ENCODE measurements at regions not wholly inside any gene's neighbourhood (a gene's known extent, or its start where the extent isn't known, plus 50 kb on each side); places are given as distances from the start of the nearest gene placed in this dataset.

DNA sequence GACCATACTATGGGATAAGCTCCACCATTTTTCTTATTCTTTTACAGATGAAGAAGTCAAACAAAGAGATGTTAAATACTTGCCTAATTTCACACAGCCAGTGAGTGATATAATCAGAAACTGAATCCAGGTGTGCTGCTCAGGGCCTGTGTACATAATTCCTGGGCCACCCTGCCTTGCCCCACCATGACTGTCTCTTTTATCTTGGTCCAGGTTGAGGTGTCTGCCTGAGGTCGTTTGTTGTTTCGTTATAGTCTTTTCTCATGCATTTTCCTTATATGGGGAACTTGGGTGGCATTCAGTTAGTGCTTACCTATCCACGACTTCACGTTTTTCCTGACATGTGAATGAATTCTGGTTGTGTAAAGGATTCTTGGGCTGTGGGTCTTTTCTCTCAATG lies 277.6 kb downstream of the COL12A1 start (continued):
- TF ChIP-seq, protein P1, sequence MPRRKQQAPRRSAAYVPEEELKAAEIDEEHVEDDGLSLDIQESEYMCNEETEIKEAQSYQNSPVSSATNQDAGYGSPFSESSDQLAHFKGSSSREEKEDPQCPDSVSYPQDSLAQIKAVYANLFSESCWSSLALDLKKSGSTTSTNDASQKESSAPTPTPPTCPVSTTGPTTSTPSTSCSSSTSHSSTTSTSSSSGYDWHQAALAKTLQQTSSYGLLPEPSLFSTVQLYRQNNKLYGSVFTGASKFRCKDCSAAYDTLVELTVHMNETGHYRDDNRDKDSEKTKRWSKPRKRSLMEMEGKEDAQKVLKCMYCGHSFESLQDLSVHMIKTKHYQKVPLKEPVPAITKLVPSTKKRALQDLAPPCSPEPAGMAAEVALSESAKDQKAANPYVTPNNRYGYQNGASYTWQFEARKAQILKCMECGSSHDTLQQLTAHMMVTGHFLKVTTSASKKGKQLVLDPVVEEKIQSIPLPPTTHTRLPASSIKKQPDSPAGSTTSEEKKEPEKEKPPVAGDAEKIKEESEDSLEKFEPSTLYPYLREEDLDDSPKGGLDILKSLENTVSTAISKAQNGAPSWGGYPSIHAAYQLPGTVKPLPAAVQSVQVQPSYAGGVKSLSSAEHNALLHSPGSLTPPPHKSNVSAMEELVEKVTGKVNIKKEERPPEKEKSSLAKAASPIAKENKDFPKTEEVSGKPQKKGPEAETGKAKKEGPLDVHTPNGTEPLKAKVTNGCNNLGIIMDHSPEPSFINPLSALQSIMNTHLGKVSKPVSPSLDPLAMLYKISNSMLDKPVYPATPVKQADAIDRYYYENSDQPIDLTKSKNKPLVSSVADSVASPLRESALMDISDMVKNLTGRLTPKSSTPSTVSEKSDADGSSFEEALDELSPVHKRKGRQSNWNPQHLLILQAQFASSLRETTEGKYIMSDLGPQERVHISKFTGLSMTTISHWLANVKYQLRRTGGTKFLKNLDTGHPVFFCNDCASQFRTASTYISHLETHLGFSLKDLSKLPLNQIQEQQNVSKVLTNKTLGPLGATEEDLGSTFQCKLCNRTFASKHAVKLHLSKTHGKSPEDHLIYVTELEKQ (CRISPR knock-in tag; IDR thresholded peaks at IDR 0.05): no peak

DNA sequence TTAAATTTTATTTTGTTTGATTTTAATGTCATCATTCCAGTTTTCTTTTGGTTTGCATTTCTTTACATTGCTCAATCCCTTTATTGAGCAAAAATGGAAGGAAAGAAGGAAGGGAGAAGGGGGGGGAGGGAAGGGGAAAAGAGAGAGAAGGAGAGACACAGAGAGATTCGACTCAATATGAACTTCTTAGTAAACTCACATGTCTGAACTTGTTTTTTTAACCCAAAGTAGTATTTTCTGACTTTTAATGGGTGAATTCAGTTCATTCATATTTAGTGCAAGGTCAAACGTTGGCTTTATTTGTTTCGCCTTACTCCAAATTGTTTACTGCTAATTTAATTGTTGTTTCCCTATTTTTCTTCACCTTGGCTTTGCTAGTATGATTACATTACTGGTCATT lies 278.6 kb downstream of the COL12A1 start:
- ChIA-PET CTCF (ENCODE audit: low intra/inter-chr PET ratio) (no interaction called here), POLR2A (no interaction called here)
- 0% methylated on average over 3 of the region's 3 CpGs for WGBS (ENCODE audit: insufficient coverage, low coverage, missing lambda C conversion rate)
- Histone ChIP-seq H3K36me3 (ENCODE audit: control insufficient read depth, insufficient read depth, low read length) (no peaks in the 10 kb centered on the region), H3K9ac (ENCODE audit: insufficient read depth in 1 of 2, low read depth in 2 of 2, low read length in 2 of 2) (no peak overlapping the region), H4K20me1 (replicated peaks; ENCODE audit: control insufficient read depth, insufficient read depth, low read length) (no peaks in the 10 kb centered on the region), H2AFZ (ENCODE audit: low read depth, low read length) (no peak overlapping the region), H3K9me3 (replicated peaks; ENCODE audit: control insufficient read depth, insufficient read depth, low read depth, low read length) (no peaks in the 10 kb centered on the region), H3K4me1 (replicated peaks in 1 of 2; ENCODE audit: control insufficient read depth in 2 of 2, insufficient read depth in 2 of 2, low read length in 2 of 2) (no peaks in the 10 kb centered on the region), H3K4me2 (ENCODE audit: insufficient read depth, low read length) (no peak overlapping the region), H3K79me2 (ENCODE audit: control insufficient read depth, insufficient read depth, low read length) (no peaks in the 10 kb centered on the region), H3K27ac (ENCODE audit: extremely low read depth, low read depth, low read length) (no peak overlapping the region), H3K4me3 (no peak overlapping the region), H3K9me1 (ENCODE audit: control insufficient read depth, insufficient read depth, low read length) (no peaks in the 10 kb centered on the region), H3K27me3 (ENCODE audit: control insufficient read depth in 2 of 2, insufficient read depth in 2 of 2, low read length in 2 of 2) (no peaks in the 10 kb centered on the region)
- in situ Hi-C loops (cut with MboI) (no loop called here), intact Hi-C loops (cut with micrococcal nuclease) (no loop called here)
- BruUV-seq (replicated peaks): no TSS peak
- FAIRE-seq: no peak
- no peak for ATAC-seq
- DNase-seq (ENCODE audit: extremely low read depth in 1 of 4, low spot score in 3 of 4): no peak
- TF ChIP-seq MAFK (IDR thresholded peaks at IDR 0.05; ENCODE audit: low read length) (no peak), CBFB (CRISPR knock-in tag; IDR thresholded peaks at IDR 0.05) (no peak), ETV5 (CRISPR knock-in tag; IDR thresholded peaks at IDR 0.05; ENCODE audit: low read depth) (no peak), ZNF146 (CRISPR knock-in tag; IDR thresholded peaks at IDR 0.05; ENCODE audit: unreplicated experiment) (no peak), NRF1 (conservative IDR thresholded peaks at IDR 0.05 in 1 of 2, IDR thresholded peaks at IDR 0.05 in 1 of 2) (no peak), NR4A1 (CRISPR knock-in tag; IDR thresholded peaks at IDR 0.05) (no peak), NR4A1 (tag; IDR thresholded peaks at IDR 0.05) (no peak), CAMTA2 (CRISPR knock-in tag; conservative IDR thresholded peaks at IDR 0.05) (no peak), MED1 (CRISPR knock-in tag; IDR thresholded peaks at IDR 0.05; ENCODE audit: borderline replicate concordance) (no peak)
- TF ChIP-seq, protein P2, sequence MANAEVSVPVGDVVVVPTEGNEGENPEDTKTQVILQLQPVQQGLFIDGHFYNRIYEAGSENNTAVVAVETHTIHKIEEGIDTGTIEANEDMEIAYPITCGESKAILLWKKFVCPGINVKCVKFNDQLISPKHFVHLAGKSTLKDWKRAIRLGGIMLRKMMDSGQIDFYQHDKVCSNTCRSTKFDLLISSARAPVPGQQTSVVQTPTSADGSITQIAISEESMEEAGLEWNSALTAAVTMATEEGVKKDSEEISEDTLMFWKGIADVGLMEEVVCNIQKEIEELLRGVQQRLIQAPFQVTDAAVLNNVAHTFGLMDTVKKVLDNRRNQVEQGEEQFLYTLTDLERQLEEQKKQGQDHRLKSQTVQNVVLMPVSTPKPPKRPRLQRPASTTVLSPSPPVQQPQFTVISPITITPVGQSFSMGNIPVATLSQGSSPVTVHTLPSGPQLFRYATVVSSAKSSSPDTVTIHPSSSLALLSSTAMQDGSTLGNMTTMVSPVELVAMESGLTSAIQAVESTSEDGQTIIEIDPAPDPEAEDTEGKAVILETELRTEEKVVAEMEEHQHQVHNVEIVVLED (CRISPR knock-in tag; IDR thresholded peaks at IDR 0.05): no peak
- TF ChIP-seq, protein P3, sequence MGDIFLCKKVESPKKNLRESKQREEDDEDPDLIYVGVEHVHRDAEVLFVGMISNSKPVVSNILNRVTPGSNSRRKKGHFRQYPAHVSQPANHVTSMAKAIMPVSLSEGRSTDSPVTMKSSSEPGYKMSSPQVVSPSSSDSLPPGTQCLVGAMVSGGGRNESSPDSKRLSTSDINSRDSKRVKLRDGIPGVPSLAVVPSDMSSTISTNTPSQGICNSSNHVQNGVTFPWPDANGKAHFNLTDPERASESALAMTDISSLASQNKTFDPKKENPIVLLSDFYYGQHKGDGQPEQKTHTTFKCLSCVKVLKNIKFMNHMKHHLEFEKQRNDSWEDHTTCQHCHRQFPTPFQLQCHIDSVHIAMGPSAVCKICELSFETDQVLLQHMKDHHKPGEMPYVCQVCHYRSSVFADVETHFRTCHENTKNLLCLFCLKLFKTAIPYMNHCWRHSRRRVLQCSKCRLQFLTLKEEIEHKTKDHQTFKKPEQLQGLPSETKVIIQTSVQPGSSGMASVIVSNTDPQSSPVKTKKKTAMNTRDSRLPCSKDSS (IDR thresholded peaks at IDR 0.05; ENCODE audit: low read depth, partially characterized antibody): no peak
- TF ChIP-seq, protein P4, sequence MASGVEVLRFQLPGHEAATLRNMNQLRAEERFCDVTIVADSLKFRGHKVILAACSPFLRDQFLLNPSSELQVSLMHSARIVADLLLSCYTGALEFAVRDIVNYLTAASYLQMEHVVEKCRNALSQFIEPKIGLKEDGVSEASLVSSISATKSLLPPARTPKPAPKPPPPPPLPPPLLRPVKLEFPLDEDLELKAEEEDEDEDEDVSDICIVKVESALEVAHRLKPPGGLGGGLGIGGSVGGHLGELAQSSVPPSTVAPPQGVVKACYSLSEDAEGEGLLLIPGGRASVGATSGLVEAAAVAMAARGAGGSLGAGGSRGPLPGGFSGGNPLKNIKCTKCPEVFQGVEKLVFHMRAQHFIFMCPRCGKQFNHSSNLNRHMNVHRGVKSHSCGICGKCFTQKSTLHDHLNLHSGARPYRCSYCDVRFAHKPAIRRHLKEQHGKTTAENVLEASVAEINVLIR (CRISPR knock-in tag; IDR thresholded peaks at IDR 0.05): no peak

All from K562 (cell line).